GM12878 (cell line): ENCODE measurements at regions not wholly inside any gene's neighbourhood (a gene's known extent, or its start where the extent isn't known, plus 50 kb on each side); places are given as distances from the start of the nearest gene placed in this dataset.

Experiments
- ATAC-seq: fragments of 200-7000 bp; cut with Tn5 transposase; 3 replicates; pipeline ENCODE4 v1.9.1; 2020; ENCODE audit warnings: mild to moderate bottlenecking, moderate library complexity
- BruUV-seq: library from RNA; stranded (reverse); fragments of 400-500 nt; replicated peaks from 2 replicates; lab custom pipeline; 2021; lab: Mats Ljungman, UMichigan
- CTCF ChIA-PET: fragments of 300-600 bp; sonication (Branson Sonifier 250); formaldehyde crosslinking; extraction: SDS; loops from one replicate; lab custom pipeline; 2021; ENCODE audit warnings: inconsistent platforms; lab: Yijun Ruan, JAX
- POLR2A ChIA-PET: fragments of 350-600 bp; formaldehyde crosslinking; extraction: SDS; loops from one replicate; lab custom pipeline; 2021; ENCODE audit warnings: inconsistent platforms; lab: Charles Lee
- RAD21 ChIA-PET: fragments of 300-600 bp; sonication (Branson Sonifier 250); formaldehyde crosslinking; loops from one replicate; lab custom pipeline; 2023; ENCODE audit warnings: antibody characterized with exemption; ENCODE audit not compliant: unreplicated experiment; lab: Charles Lee
- SMC1A ChIA-PET: fragments of 300-600 bp; sonication (Branson Sonifier 250); formaldehyde crosslinking; loops from one replicate; lab custom pipeline; 2023; ENCODE audit not compliant: unreplicated experiment, uncharacterized antibody; lab: Charles Lee
- DNase-seq: peaks from one replicate; pipeline ENCODE4 v3.0.0-alpha.2; 2011; ENCODE audit warnings: low read depth, low spot score
- FAIRE-seq: peaks from 3 replicates; lab custom pipeline; 2011; peaks lifted over from hg19 to GRCh38; lab: Jason Lieb, UNC
- H2AFZ ChIP-seq: 2 replicates; pipeline ENCODE4 v1.6.0; 2011; ENCODE audit warnings: low read depth, low read length, control low read depth; ENCODE audit not compliant: control insufficient read depth
- H3K27ac ChIP-seq: 2 replicates; pipeline ENCODE4 v1.5.1; 2011; ENCODE audit warnings: control low read depth; ENCODE audit not compliant: control insufficient read depth, insufficient read depth
- H3K27me3 ChIP-seq, 2 experiments: replicated peaks in 1 of 2; 2 replicates each; pipeline versions ENCODE4 v1.6.0 to v1.6.1; 2011; ENCODE audit warnings: low read length in 1 of 2; ENCODE audit not compliant: control insufficient read depth in 2 of 2, insufficient read depth in 2 of 2
- H3K36me3 ChIP-seq, 2 experiments: 2 replicates each; pipeline ENCODE4 v1.5.1; 2011; ENCODE audit warnings: low read length in 1 of 2; ENCODE audit not compliant: control insufficient read depth in 2 of 2, insufficient read depth in 2 of 2
- H3K4me1 ChIP-seq: 2 replicates; pipeline ENCODE4 v1.6.1; 2011; ENCODE audit warnings: mild to moderate bottlenecking, low read length, moderate library complexity, mixed read lengths; ENCODE audit not compliant: control insufficient read depth, insufficient read depth
- H3K4me2 ChIP-seq: 2 replicates; pipeline ENCODE4 v1.6.0; 2011; ENCODE audit warnings: control low read depth; ENCODE audit not compliant: control insufficient read depth, insufficient read depth
- H3K4me3 ChIP-seq: fragments of 200-600 bp; sonication (generic); 2 replicates; pipeline ENCODE4 v1.5.1; 2016
- H3K79me2 ChIP-seq: 2 replicates; pipeline ENCODE4 v1.6.0; 2011; ENCODE audit warnings: low read length; ENCODE audit not compliant: control insufficient read depth, insufficient read depth
- H3K9ac ChIP-seq: 2 replicates; pipeline ENCODE4 v1.8.0; 2011; ENCODE audit warnings: low read length, control low read depth, mixed read lengths; ENCODE audit not compliant: control insufficient read depth, insufficient read depth
- H3K9me3 ChIP-seq: replicated peaks from 3 replicates; pipeline ENCODE4 v1.5.1; 2011; ENCODE audit warnings: mild to moderate bottlenecking, low read length; ENCODE audit not compliant: control insufficient read depth, insufficient read depth
- H4K20me1 ChIP-seq: 2 replicates; pipeline ENCODE4 v1.6.0; 2011; ENCODE audit not compliant: control insufficient read depth, insufficient read depth
- ATF7 ChIP-seq: fragments of 450-650 bp; IDR thresholded peaks from 2 replicates; pipeline ENCODE4 v1.6.1; 2016; ENCODE audit warnings: low read depth, mild to moderate bottlenecking
- CEBPB ChIP-seq, 2 experiments: fragments of 150-350 bp in 1 of 2; IDR thresholded peaks; 2 replicates each; pipeline ENCODE4 v1.6.1; 2012 to 2014; ENCODE audit warnings: low read depth in 2 of 2, low read length in 2 of 2, borderline replicate concordance in 1 of 2, inconsistent platforms in 1 of 2
- CHD4 ChIP-seq: fragments of 200-600 bp; sonication (generic); IDR thresholded peaks from 2 replicates; pipeline ENCODE4 v1.6.1; 2016; ENCODE audit warnings: mild to moderate bottlenecking
- CREB1 ChIP-seq: IDR thresholded peaks from 2 replicates; pipeline ENCODE4 v1.6.1; 2012; ENCODE audit warnings: low read depth, mild to moderate bottlenecking, inconsistent platforms
- FOXM1 ChIP-seq: IDR thresholded peaks from 2 replicates; pipeline ENCODE4 v1.6.1; 2012; ENCODE audit warnings: low read depth, mild to moderate bottlenecking, inconsistent platforms, low read length, moderate library complexity
- KLF5 ChIP-seq: fragments of 450-650 bp; IDR thresholded peaks from 2 replicates; pipeline ENCODE4 v1.6.1; 2014; ENCODE audit warnings: mild to moderate bottlenecking; ENCODE audit not compliant: partially characterized antibody
- MYB ChIP-seq: fragments of 150-350 bp; IDR thresholded peaks from 2 replicates; pipeline ENCODE4 v1.6.1; 2014; ENCODE audit warnings: mild to moderate bottlenecking, low read depth, low read length, borderline replicate concordance
- NRF1 ChIP-seq: conservative IDR thresholded peaks from 2 replicates; pipeline ENCODE4 v1.6.1; 2011; ENCODE audit warnings: mild to moderate bottlenecking, low read depth, low read length, improper control_type of control experiment
- POLR2AphosphoS2 ChIP-seq: IDR thresholded peaks from 2 replicates; pipeline ENCODE4 v1.6.1; 2011; ENCODE audit warnings: low read depth, mild to moderate bottlenecking, low read length, improper control_type of control experiment, moderate library complexity
- SREBF2 ChIP-seq: IDR thresholded peaks from 2 replicates; pipeline ENCODE4 v1.6.1; 2012; ENCODE audit warnings: mild to moderate bottlenecking, low read length
- STAT1 ChIP-seq: fragments of 450-650 bp; conservative IDR thresholded peaks from 2 replicates; pipeline ENCODE4 v1.6.1; 2014; ENCODE audit warnings: antibody characterized with exemption, mild to moderate bottlenecking
- SUZ12 ChIP-seq: fragments of 200-600 bp; sonication (generic); IDR thresholded peaks from one replicate; pipeline ENCODE4 v1.6.1; 2018; ENCODE audit warnings: antibody characterized with exemption, mild to moderate bottlenecking; ENCODE audit not compliant: unreplicated experiment
- WGBS: methylation state at CpG from one replicate; pipeline ENCODE4 v1.1.6; 2016; ENCODE audit warnings: low lambda C conversion rate; ENCODE audit not compliant: insufficient replicate concordance, insufficient coverage; ENCODE audit errors: missing lambda C conversion rate; 5-methylcytosine and 5-hydroxymethylcytosine counted together
- in situ Hi-C: fragments of 300-500 bp; cut with MboI; formaldehyde crosslinking; loops from 9 replicates; pipeline ENCODE4 v1.14.3; 2018; ENCODE audit warnings: mixed read lengths
- intact Hi-C: fragments of 100-400 bp; cut with micrococcal nuclease; formaldehyde crosslinking; loops from one replicate; pipeline ENCODE4 v1.14.2; 2022; ENCODE audit not compliant: unreplicated experiment
- TF ChIP-seq, protein P1 (sequence below): fragments of 450-650 bp; IDR thresholded peaks from 2 replicates; pipeline ENCODE4 v1.6.1; 2017; ENCODE audit warnings: mild to moderate bottlenecking
- TF ChIP-seq, protein P2 (sequence below): fragments of 450-650 bp; IDR thresholded peaks from 2 replicates; pipeline ENCODE4 v1.6.1; 2016; ENCODE audit warnings: mild to moderate bottlenecking
- TF ChIP-seq, protein P3 (sequence below): fragments of 450-650 bp; IDR thresholded peaks from 2 replicates; pipeline ENCODE4 v1.6.1; 2017; ENCODE audit warnings: antibody characterized with exemption, mild to moderate bottlenecking, moderate library complexity
- TF ChIP-seq, protein P4 (sequence below): fragments of 450-650 bp; formaldehyde crosslinking; IDR thresholded peaks from 2 replicates; pipeline ENCODE4 v1.4.0; 2022; ENCODE audit warnings: mild to moderate bottlenecking, moderate library complexity

DNA sequence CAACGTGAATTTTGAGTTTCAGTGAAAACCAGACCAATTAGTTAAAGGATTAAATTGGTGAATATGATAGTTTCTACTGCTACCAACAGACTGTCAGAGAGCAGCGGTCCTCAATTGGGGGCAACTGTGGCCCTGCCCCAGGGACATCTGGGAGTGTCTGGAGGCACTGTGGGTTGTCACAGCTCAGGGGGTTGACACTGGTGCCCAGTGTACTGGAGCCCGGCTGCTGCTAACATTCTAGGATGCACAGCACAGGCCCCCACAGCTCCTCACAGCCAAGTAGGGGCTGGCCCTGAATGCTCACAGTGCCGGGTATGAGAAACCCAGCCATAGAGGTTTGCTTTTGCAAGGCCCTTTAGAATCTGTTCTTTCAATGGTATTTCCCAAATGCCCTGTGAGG, 84.1 kb upstream of the CXCL12 start:
- intact Hi-C loops, result no loop called here
- H3K79me2 ChIP-seq, result no peaks in the 10 kb centered on the region
- WGBS, result 18% methylated on average over 4 of the region's 4 CpGs
- H3K9ac ChIP-seq, result no peak overlapping the region
- no peak overlapping the region for H3K4me3 ChIP-seq
- FAIRE-seq (no peak), DNase-seq (no peak), ATAC-seq (no peak)
- no peaks in the 10 kb centered on the region for H4K20me1 ChIP-seq
- ChIA-PET RAD21 (no interaction called here), SMC1A (no interaction called here), POLR2A (no interaction called here), CTCF (no interaction called here)
- no peak overlapping the region for H3K4me2 ChIP-seq
- in situ Hi-C loops, result no loop called here
- no TSS peak for BruUV-seq
- H3K27me3 ChIP-seq, result no peaks in the 10 kb centered on the region; a peak in 1 of 4 replicates
- H2AFZ ChIP-seq, result no peak overlapping the region
- no peak overlapping the region for H3K27ac ChIP-seq
- H3K36me3 ChIP-seq, result no peaks in the 10 kb centered on the region
- H3K4me1 ChIP-seq, result no peaks in the 10 kb centered on the region
- H3K9me3 ChIP-seq, result no peaks in the 10 kb centered on the region
- TF ChIP-seq CEBPB (IDR thresholded peaks at IDR 0.05; ENCODE audit: borderline replicate concordance in 1 of 2, low read depth in 2 of 2, low read length in 2 of 2) (no peak), FOXM1 (no peak), ATF7 (no peak), CHD4 (no peak), NRF1 (no peak), SREBF2 (no peak), SUZ12 (no peak), MYB (no peak), KLF5 (no peak), POLR2AphosphoS2 (no peak), STAT1 (no peak), CREB1 (no peak)
- TF ChIP-seq, protein P1, sequence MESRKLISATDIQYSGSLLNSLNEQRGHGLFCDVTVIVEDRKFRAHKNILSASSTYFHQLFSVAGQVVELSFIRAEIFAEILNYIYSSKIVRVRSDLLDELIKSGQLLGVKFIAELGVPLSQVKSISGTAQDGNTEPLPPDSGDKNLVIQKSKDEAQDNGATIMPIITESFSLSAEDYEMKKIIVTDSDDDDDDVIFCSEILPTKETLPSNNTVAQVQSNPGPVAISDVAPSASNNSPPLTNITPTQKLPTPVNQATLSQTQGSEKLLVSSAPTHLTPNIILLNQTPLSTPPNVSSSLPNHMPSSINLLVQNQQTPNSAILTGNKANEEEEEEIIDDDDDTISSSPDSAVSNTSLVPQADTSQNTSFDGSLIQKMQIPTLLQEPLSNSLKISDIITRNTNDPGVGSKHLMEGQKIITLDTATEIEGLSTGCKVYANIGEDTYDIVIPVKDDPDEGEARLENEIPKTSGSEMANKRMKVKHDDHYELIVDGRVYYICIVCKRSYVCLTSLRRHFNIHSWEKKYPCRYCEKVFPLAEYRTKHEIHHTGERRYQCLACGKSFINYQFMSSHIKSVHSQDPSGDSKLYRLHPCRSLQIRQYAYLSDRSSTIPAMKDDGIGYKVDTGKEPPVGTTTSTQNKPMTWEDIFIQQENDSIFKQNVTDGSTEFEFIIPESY, result no peak
- TF ChIP-seq, protein P2, sequence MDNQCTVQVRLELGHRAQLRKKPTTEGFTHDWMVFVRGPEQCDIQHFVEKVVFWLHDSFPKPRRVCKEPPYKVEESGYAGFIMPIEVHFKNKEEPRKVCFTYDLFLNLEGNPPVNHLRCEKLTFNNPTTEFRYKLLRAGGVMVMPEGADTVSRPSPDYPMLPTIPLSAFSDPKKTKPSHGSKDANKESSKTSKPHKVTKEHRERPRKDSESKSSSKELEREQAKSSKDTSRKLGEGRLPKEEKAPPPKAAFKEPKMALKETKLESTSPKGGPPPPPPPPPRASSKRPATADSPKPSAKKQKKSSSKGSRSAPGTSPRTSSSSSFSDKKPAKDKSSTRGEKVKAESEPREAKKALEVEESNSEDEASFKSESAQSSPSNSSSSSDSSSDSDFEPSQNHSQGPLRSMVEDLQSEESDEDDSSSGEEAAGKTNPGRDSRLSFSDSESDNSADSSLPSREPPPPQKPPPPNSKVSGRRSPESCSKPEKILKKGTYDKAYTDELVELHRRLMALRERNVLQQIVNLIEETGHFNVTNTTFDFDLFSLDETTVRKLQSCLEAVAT, result no peak
- TF ChIP-seq, protein P3, sequence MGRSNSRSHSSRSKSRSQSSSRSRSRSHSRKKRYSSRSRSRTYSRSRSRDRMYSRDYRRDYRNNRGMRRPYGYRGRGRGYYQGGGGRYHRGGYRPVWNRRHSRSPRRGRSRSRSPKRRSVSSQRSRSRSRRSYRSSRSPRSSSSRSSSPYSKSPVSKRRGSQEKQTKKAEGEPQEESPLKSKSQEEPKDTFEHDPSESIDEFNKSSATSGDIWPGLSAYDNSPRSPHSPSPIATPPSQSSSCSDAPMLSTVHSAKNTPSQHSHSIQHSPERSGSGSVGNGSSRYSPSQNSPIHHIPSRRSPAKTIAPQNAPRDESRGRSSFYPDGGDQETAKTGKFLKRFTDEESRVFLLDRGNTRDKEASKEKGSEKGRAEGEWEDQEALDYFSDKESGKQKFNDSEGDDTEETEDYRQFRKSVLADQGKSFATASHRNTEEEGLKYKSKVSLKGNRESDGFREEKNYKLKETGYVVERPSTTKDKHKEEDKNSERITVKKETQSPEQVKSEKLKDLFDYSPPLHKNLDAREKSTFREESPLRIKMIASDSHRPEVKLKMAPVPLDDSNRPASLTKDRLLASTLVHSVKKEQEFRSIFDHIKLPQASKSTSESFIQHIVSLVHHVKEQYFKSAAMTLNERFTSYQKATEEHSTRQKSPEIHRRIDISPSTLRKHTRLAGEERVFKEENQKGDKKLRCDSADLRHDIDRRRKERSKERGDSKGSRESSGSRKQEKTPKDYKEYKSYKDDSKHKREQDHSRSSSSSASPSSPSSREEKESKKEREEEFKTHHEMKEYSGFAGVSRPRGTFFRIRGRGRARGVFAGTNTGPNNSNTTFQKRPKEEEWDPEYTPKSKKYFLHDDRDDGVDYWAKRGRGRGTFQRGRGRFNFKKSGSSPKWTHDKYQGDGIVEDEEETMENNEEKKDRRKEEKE, result no peak
- TF ChIP-seq, protein P4, sequence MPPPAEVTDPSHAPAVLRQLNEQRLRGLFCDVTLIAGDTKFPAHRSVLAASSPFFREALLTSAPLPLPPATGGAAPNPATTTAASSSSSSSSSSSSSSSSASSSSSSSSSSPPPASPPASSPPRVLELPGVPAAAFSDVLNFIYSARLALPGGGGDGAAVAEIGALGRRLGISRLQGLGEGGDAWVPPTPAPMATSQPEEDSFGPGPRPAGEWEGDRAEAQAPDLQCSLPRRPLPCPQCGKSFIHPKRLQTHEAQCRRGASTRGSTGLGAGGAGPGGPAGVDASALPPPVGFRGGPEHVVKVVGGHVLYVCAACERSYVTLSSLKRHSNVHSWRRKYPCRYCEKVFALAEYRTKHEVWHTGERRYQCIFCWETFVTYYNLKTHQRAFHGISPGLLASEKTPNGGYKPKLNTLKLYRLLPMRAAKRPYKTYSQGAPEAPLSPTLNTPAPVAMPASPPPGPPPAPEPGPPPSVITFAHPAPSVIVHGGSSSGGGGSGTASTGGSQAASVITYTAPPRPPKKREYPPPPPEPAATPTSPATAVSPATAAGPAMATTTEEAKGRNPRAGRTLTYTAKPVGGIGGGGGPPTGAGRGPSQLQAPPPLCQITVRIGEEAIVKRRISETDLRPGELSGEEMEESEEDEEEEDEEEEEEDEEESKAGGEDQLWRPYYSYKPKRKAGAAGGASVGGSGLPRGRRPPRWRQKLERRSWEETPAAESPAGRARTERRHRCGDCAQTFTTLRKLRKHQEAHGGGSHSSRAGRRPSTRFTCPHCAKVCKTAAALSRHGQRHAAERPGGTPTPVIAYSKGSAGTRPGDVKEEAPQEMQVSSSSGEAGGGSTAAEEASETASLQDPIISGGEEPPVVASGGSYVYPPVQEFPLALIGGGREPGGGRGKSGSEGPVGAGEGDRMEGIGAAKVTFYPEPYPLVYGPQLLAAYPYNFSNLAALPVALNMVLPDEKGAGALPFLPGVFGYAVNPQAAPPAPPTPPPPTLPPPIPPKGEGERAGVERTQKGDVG (CRISPR knock-in tag), result no peak
